HCT116 (cell line): ENCODE measurements at regions not wholly inside any gene's neighbourhood (a gene's known extent, or its start where the extent isn't known, plus 50 kb on each side); places are given as distances from the start of the nearest gene placed in this dataset.

Source experiments
- ATAC-seq: fragments of 200-7000 bp; cut with Tn5 transposase; 2 replicates; pipeline ENCODE4 v1.9.1; 2020; ENCODE audit warnings: mild to moderate bottlenecking, moderate library complexity
- BruUV-seq: library from RNA; stranded (reverse); fragments of 400-500 nt; replicated peaks from 2 replicates; lab custom pipeline; 2021; lab: Mats Ljungman, UMichigan
- CTCF ChIA-PET: fragments of 300-600 bp; sonication (Branson Sonifier 250); formaldehyde crosslinking; loops from one replicate; lab custom pipeline; 2021; ENCODE audit warnings: antibody characterized with exemption; lab: Charles Lee
- POLR2A ChIA-PET: fragments of 300-600, 350-600 bp; sonication (Branson Sonifier 250); formaldehyde crosslinking; loops from one replicate; lab custom pipeline; 2021; ENCODE audit warnings: antibody characterized with exemption; lab: Charles Lee
- RAD21 ChIA-PET, 2 experiments: fragments of 300-600 bp; sonication (Branson Sonifier 250); formaldehyde crosslinking; loops; one replicate each; lab custom pipeline; 2023; ENCODE audit warnings: low total read pairs in 2 of 2; ENCODE audit not compliant: uncharacterized antibody in 2 of 2, unreplicated experiment in 2 of 2, low non-redundant PET in 1 of 2; lab: Charles Lee
- DNase-seq: peaks from one replicate; pipeline ENCODE4 v3.0.0-alpha.2; 2010; ENCODE audit warnings: low read depth, low spot score
- H2AFZ ChIP-seq: fragments of 200-600 bp; shearing (Covaris generic), sonication (generic); 2 replicates; pipeline ENCODE4 v1.6.1; 2017; ENCODE audit warnings: low read depth, mixed run types, mixed read lengths, antibody characterized with exemption, low read length; ENCODE audit not compliant: poor library complexity, severe bottlenecking
- H3K27ac ChIP-seq: 2 replicates; pipeline ENCODE4 v1.5.1; 2012; ENCODE audit warnings: low read depth, low read length
- H3K27me3 ChIP-seq: fragments of 200-600 bp; sonication (generic); 2 replicates; pipeline ENCODE4 v1.6.1; 2016; ENCODE audit warnings: mixed run types, low read length, mixed read lengths; ENCODE audit not compliant: insufficient read depth
- H3K36me3 ChIP-seq, 2 experiments: fragments of 200-500 bp in 1 of 2; fragments of 200-600 bp in 1 of 2; sonication (Bioruptor generic) in 1 of 2; sonication (generic) in 1 of 2; 2 replicates each; pipeline versions ENCODE4 v1.5.1 to v1.6.1; 2014 to 2016; ENCODE audit warnings: low read length in 2 of 2, inconsistent platforms in 1 of 2, mixed read lengths in 1 of 2, mixed run types in 1 of 2; ENCODE audit not compliant: insufficient read depth in 2 of 2, control insufficient read depth in 1 of 2
- H3K4me1 ChIP-seq, 2 experiments: fragments of 200-600 bp in 1 of 2; sonication (generic) in 1 of 2; 2 replicates each; pipeline versions ENCODE4 v1.5.1 to v1.6.1; 2012 to 2017; ENCODE audit warnings: low read length in 2 of 2, inconsistent platforms in 1 of 2, mild to moderate bottlenecking in 1 of 2, mixed read lengths in 1 of 2, mixed run types in 1 of 2, moderate library complexity in 1 of 2; ENCODE audit not compliant: insufficient read depth in 2 of 2, control insufficient read depth in 1 of 2
- H3K4me2 ChIP-seq: fragments of 200-600 bp; sonication (generic); 2 replicates; pipeline ENCODE4 v1.6.1; 2017; ENCODE audit warnings: mixed run types, low read length, mixed read lengths
- H3K4me3 ChIP-seq, 2 experiments: fragments of 200-600 bp in 1 of 2; sonication (generic) in 1 of 2; replicated peaks in 1 of 2; 2 replicates each; pipeline ENCODE4 v1.5.1; 2011 to 2016; ENCODE audit warnings: low read length in 2 of 2, control low read depth in 1 of 2, low read depth in 1 of 2, mild to moderate bottlenecking in 1 of 2, mixed read lengths in 1 of 2, mixed run types in 1 of 2
- H3K79me2 ChIP-seq: fragments of 200-600 bp; sonication (generic); 2 replicates; pipeline ENCODE4 v1.6.1; 2017; ENCODE audit warnings: mild to moderate bottlenecking, mixed run types, low read length, moderate library complexity, mixed read lengths; ENCODE audit not compliant: insufficient read depth
- H3K9ac ChIP-seq: fragments of 200-600 bp; sonication (generic); 2 replicates; pipeline ENCODE4 v1.6.1; 2016; ENCODE audit warnings: low read length, mixed read lengths
- H3K9me2 ChIP-seq: fragments of 200-600 bp; sonication (generic), shearing (Covaris generic); 2 replicates; pipeline ENCODE4 v1.6.1; 2017; ENCODE audit warnings: mixed run types, mild to moderate bottlenecking, moderate library complexity; ENCODE audit not compliant: insufficient read depth
- H3K9me3 ChIP-seq, 2 experiments: fragments of 200-500 bp in 1 of 2; fragments of 200-600 bp in 1 of 2; sonication (Bioruptor generic) in 1 of 2; sonication (generic) in 1 of 2; 2 replicates each; pipeline ENCODE4 v1.6.1; 2014 to 2017; ENCODE audit warnings: low read length in 2 of 2, mixed read lengths in 2 of 2, inconsistent platforms in 1 of 2, low read depth in 1 of 2, mild to moderate bottlenecking in 1 of 2, mixed run types in 1 of 2, moderate library complexity in 1 of 2; ENCODE audit not compliant: control insufficient read depth in 1 of 2, insufficient read depth in 1 of 2
- H4K20me1 ChIP-seq: fragments of 200-600 bp; sonication (generic), shearing (Covaris generic); 2 replicates; pipeline ENCODE4 v1.6.1; 2017; ENCODE audit warnings: mixed run types, mild to moderate bottlenecking, moderate library complexity; ENCODE audit not compliant: insufficient read depth
- CEBPB ChIP-seq: IDR thresholded peaks from 2 replicates; pipeline ENCODE4 v1.6.1; 2012; ENCODE audit warnings: low read depth
- CTCF ChIP-seq, 3 experiments: fragments of 200-600 bp in 1 of 3; sonication (generic) in 1 of 3; IDR thresholded peaks in 2 of 3; conservative IDR thresholded peaks in 1 of 3; 2 replicates each; pipeline ENCODE4 v1.5.1; 2012 to 2017; ENCODE audit warnings: low read depth in 2 of 3, low read length in 2 of 3, antibody characterized with exemption in 1 of 3, borderline replicate concordance in 1 of 3, control low read depth in 1 of 3, mild to moderate bottlenecking in 1 of 3, mixed read lengths in 1 of 3, mixed run types in 1 of 3, moderate library complexity in 1 of 3; ENCODE audit not compliant: insufficient read depth in 1 of 3
- EZH2 ChIP-seq: fragments of 200-600 bp; sonication (generic); IDR thresholded peaks from 2 replicates; pipeline ENCODE4 v1.6.1; 2017; ENCODE audit warnings: antibody characterized with exemption, mixed run types
- JUND ChIP-seq: IDR thresholded peaks from 2 replicates; pipeline ENCODE4 v1.6.1; 2012
- MAX ChIP-seq: IDR thresholded peaks from 2 replicates; pipeline ENCODE4 v1.6.1; 2012
- POLR2A ChIP-seq: IDR thresholded peaks from 2 replicates; pipeline ENCODE4 v1.7.0; 2011; ENCODE audit warnings: borderline replicate concordance; ENCODE audit not compliant: insufficient read depth, insufficient read length; ENCODE audit errors: extremely low read depth
- POLR2AphosphoS5 ChIP-seq: IDR thresholded peaks from 2 replicates; pipeline ENCODE4 v1.6.1; 2011; ENCODE audit warnings: mild to moderate bottlenecking, low read depth, low read length, moderate library complexity
- RAD21 ChIP-seq: IDR thresholded peaks from 2 replicates; pipeline ENCODE4 v1.6.1; 2012; ENCODE audit warnings: low read depth, mild to moderate bottlenecking
- REST ChIP-seq: IDR thresholded peaks from 2 replicates; pipeline ENCODE4 v1.6.1; 2012; ENCODE audit warnings: low read depth
- SP1 ChIP-seq: IDR thresholded peaks from 2 replicates; pipeline ENCODE4 v1.6.1; 2012; ENCODE audit warnings: low read depth
- YY1 ChIP-seq: IDR thresholded peaks from 2 replicates; pipeline ENCODE4 v1.6.1; 2011; ENCODE audit warnings: low read length, low read depth, moderate library complexity, mild to moderate bottlenecking; ENCODE audit not compliant: insufficient replicate concordance; ENCODE audit errors: extremely low read depth
- ZBTB33 ChIP-seq: IDR thresholded peaks from 2 replicates; pipeline ENCODE4 v1.6.1; 2011; ENCODE audit warnings: mild to moderate bottlenecking, low read length, moderate library complexity; ENCODE audit not compliant: insufficient replicate concordance; ENCODE audit errors: extremely low read depth
- ZFX ChIP-seq: fragments of 450-650 bp; IDR thresholded peaks from 2 replicates; pipeline ENCODE4 v1.6.1; 2017
- intact Hi-C: fragments of 100-400 bp; cut with micrococcal nuclease; formaldehyde crosslinking; loops from 2 replicates; pipeline ENCODE4 v1.10.0; 2022

- Histone ChIP-seq H3K4me2 (no peak overlapping the region), H3K9me2 (no peaks in the 10 kb centered on the region), H3K27me3 (no peaks in the 10 kb centered on the region), H3K79me2 (no peaks in the 10 kb centered on the region), H3K4me1 (no peaks in the 10 kb centered on the region), H3K27ac (no peak overlapping the region), H3K4me3 (no peak overlapping the region), H3K9me3 (no peaks in the 10 kb centered on the region), H2AFZ (no peak overlapping the region), H3K36me3 (no peaks in the 10 kb centered on the region), H3K9ac (no peak overlapping the region), H4K20me1 (no peaks in the 10 kb centered on the region)
- TF ChIP-seq CEBPB (no peak), REST (no peak), YY1 (no peak)
- BruUV-seq: no TSS peak
- DNase-seq (no peak), ATAC-seq (no peak)
- ChIA-PET RAD21 (no interaction called here), CTCF (no interaction called here), POLR2A (no interaction called here)
- intact Hi-C loops: no loop called here
These were observed 288.4 kb upstream of the COX7C start for GRCh38 chr5:86329318-86329717.

GRCh38 chr5:86330736-86331135 lies 287.0 kb upstream of the COX7C start:
- Histone ChIP-seq H3K9ac (no peak overlapping the region), H3K9me2 (no peaks in the 10 kb centered on the region; the same call in 1 of the 2 replicates), H3K27ac (no peak overlapping the region), H4K20me1 (no peaks in the 10 kb centered on the region), H2AFZ (no peak overlapping the region), H3K36me3 (no peaks in the 10 kb centered on the region), H3K27me3 (no peaks in the 10 kb centered on the region), H3K4me1 (no peaks in the 10 kb centered on the region), H3K4me3 (no peak overlapping the region), H3K9me3 (no peaks in the 10 kb centered on the region), H3K4me2 (no peak overlapping the region), H3K79me2 (no peaks in the 10 kb centered on the region)
- ChIA-PET CTCF (no interaction called here), POLR2A (no interaction called here), RAD21 (no interaction called here)
- ATAC-seq (no peak), DNase-seq (no peak)
- BruUV-seq: no TSS peak
- intact Hi-C loops: no loop called here
- TF ChIP-seq ZBTB33: no peak
- TF ChIP-seq YY1: no peak
- no peak for TF ChIP-seq CTCF (IDR thresholded peaks at IDR 0.05 in 2 of 3, conservative IDR thresholded peaks at IDR 0.05 in 1 of 3; ENCODE audit: borderline replicate concordance in 1 of 3, insufficient read depth in 1 of 3, low read depth in 2 of 3, low read length in 2 of 3)
- no peak for TF ChIP-seq CEBPB
- no peak for TF ChIP-seq EZH2
- no peak for TF ChIP-seq ZFX
- TF ChIP-seq SP1: no peak
- no peak for TF ChIP-seq RAD21
- TF ChIP-seq POLR2AphosphoS5: no peak
- TF ChIP-seq MAX: no peak
- TF ChIP-seq POLR2A: no peak
- TF ChIP-seq JUND: no peak
